Endothelial cell of umbilical vein (primary cell): ENCODE measurements at regions not wholly inside any gene's neighbourhood (a gene's known extent, or its start where the extent isn't known, plus 50 kb on each side); places are given as distances from the start of the nearest gene placed in this dataset.

ENCODE experiments used
- CTCF ChIP-seq, 2 donors: IDR thresholded peaks; 1 replicate in 1 of 2; 2 replicates in 1 of 2; pipeline ENCODE4 v1.5.1; 2011; ENCODE audit warnings: low read length in 2 of 2, mild to moderate bottlenecking in 2 of 2, moderate library complexity in 2 of 2, control low read depth in 1 of 2, inconsistent platforms in 1 of 2, low read depth in 1 of 2; ENCODE audit not compliant: insufficient read depth in 1 of 2; ENCODE audit errors: extremely low read depth in 1 of 2
- EZH2 ChIP-seq: IDR thresholded peaks from 2 replicates; pipeline ENCODE4 v1.6.1; 2012; ENCODE audit warnings: borderline replicate concordance, low read depth, mild to moderate bottlenecking, moderate library complexity, low read length, inconsistent platforms; ENCODE audit not compliant: severe bottlenecking
- FOS ChIP-seq: IDR thresholded peaks from 2 replicates; pipeline ENCODE4 v1.6.1; 2011; ENCODE audit warnings: mild to moderate bottlenecking, low read length, moderate library complexity, borderline replicate concordance; ENCODE audit not compliant: insufficient read depth
- GATA2 ChIP-seq: IDR thresholded peaks from 2 replicates; pipeline ENCODE4 v1.7.0; 2011; ENCODE audit warnings: low read depth, mild to moderate bottlenecking, moderate library complexity, mixed read lengths, low read length; ENCODE audit not compliant: insufficient read length, insufficient read depth
- JUN ChIP-seq: IDR thresholded peaks from 2 replicates; pipeline ENCODE4 v1.6.1; 2011; ENCODE audit warnings: borderline replicate concordance, low read depth; ENCODE audit not compliant: insufficient read length, insufficient read depth
- MYC ChIP-seq: IDR thresholded peaks from one replicate; pipeline ENCODE4 v1.6.1; 2011; ENCODE audit warnings: mild to moderate bottlenecking, low read depth, low read length
- POLR2A ChIP-seq: IDR thresholded peaks from 2 replicates; pipeline ENCODE4 v1.6.1; 2012; ENCODE audit warnings: low read depth, mild to moderate bottlenecking, control low read depth, low read length
- POLR2AphosphoS5 ChIP-seq: IDR thresholded peaks from 2 replicates; pipeline ENCODE4 v1.6.1; 2012; ENCODE audit warnings: low read depth, mild to moderate bottlenecking, control low read depth, low read length, moderate library complexity; ENCODE audit not compliant: insufficient read depth
- TF ChIP-seq, protein P1 (sequence below): IDR thresholded peaks from 2 replicates; pipeline ENCODE4 v1.6.1; 2011; ENCODE audit not compliant: insufficient read depth, insufficient read length

DNA sequence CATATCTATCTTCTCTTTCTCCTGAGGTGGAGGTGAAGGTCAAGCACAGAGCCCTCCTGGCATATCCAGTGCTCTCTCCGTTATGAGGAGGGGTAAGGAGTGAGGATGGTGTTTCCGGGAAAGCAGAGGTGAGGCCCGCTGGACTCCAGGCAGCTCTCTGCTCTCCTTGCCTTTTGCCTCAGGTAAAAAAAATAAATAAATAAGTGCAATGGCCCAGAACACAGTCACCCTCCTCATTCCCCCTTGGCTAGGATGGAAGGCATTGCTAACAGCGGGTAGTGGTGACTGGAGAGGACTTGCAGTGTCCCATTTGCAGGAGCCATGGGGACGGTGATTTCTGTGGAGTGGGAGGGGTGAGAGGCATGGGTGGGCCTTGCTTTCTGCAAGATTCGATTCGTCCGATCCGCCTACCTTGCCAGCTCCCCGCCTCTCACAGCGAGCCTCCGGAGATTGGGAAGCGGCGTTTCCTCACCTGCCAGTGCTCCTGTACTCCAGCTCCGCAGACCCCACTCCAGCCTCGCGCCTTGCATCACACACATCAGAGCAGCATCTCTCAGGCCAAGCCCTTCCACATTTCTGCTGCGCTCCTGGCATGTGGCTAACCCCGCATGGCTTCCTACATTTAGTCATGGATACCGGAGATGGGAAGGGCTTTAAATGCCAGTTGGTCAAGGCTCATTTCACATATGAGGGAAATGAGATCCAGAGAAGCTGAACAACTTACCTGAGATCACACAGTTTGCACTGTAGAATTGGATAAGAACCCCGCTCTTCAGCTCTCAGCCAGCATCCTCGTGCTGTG, 155.2 kb downstream of the VAPA start:
- TF ChIP-seq EZH2 (no peak), CTCF (IDR thresholded peaks at IDR 0.05; ENCODE audit: extremely low read depth in 1 of 2, insufficient read depth in 1 of 2, low read depth in 1 of 2, low read length in 2 of 2) (no peak), POLR2A (no peak), POLR2AphosphoS5 (no peak), JUN (no peak), GATA2 (no peak), MYC (no peak), FOS (no peak)
- TF ChIP-seq, protein P1, sequence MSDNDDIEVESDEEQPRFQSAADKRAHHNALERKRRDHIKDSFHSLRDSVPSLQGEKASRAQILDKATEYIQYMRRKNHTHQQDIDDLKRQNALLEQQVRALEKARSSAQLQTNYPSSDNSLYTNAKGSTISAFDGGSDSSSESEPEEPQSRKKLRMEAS, result no peak
